Stomach (tissue), 8 donors: ENCODE measurements at regions not wholly inside any gene's neighbourhood (a gene's known extent, or its start where the extent isn't known, plus 50 kb on each side); places are given as distances from the start of the nearest gene placed in this dataset.

Experiments used
- DNase-seq, 2 donors: peaks; one replicate each; pipeline versions ENCODE4 v3.0.0 to v3.0.0-alpha.2; 2013 to 2019
- H3K27ac ChIP-seq, 5 donors: fragments of 200-600 bp in 4 of 5; sonication (generic) in 4 of 5; one replicate each; pipeline ENCODE4 v1.5.1; 2013 to 2019; ENCODE audit warnings: mild to moderate bottlenecking in 1 of 5, moderate library complexity in 1 of 5
- H3K27me3 ChIP-seq, 3 donors: fragments of 200-600 bp; sonication (generic); one replicate each; pipeline ENCODE4 v1.5.1; 2017 to 2019; ENCODE audit warnings: mixed run types in 1 of 3
- H3K36me3 ChIP-seq, 4 donors: fragments of 200-600 bp; sonication (generic); 1 replicate in 3 of 4; 2 replicates in 1 of 4; pipeline ENCODE4 v1.5.1; 2016 to 2019
- H3K4me1 ChIP-seq, 4 donors: fragments of 200-600 bp; sonication (generic); one replicate each; pipeline ENCODE4 v1.5.1; 2016 to 2019
- H3K4me3 ChIP-seq, 4 donors: fragments of 200-600 bp; sonication (generic) in 3 of 4; one replicate each; pipeline ENCODE4 v1.5.1; 2016 to 2019; ENCODE audit warnings: mild to moderate bottlenecking in 1 of 4
- H3K9me3 ChIP-seq, 4 donors: fragments of 200-600 bp; sonication (generic); one replicate each; pipeline ENCODE4 v1.5.1; 2016 to 2019
- CTCF ChIP-seq, 7 experiments: fragments of 450-650 bp in 4 of 7; fragments of 200-600 bp in 3 of 7; sonication (generic) in 3 of 7; IDR thresholded peaks; one replicate each; pipeline ENCODE4 v1.5.1; 2016 to 2019; ENCODE audit warnings: antibody characterized with exemption in 7 of 7, control low read depth in 2 of 7, mild to moderate bottlenecking in 1 of 7
- EP300 ChIP-seq: sonication (generic); formaldehyde crosslinking; IDR thresholded peaks from one replicate; pipeline ENCODE4 v1.6.1; 2017; ENCODE audit warnings: antibody characterized with exemption
- POLR2A ChIP-seq, 4 donors: fragments of 450-650 bp; IDR thresholded peaks; one replicate each; pipeline ENCODE4 v1.6.1; 2016; ENCODE audit warnings: antibody characterized with exemption in 4 of 4, control low read depth in 2 of 4, mild to moderate bottlenecking in 1 of 4, moderate library complexity in 1 of 4
- POLR2AphosphoS5 ChIP-seq, 3 donors: sonication (generic); formaldehyde crosslinking; IDR thresholded peaks; one replicate each; pipeline ENCODE4 v1.6.1; 2016; ENCODE audit warnings: antibody characterized with exemption in 3 of 3
- WGBS, 5 donors: extraction: QIAGEN DNeasy Blood & Tissue Kit in 3 of 5; methylation state at CpG; one replicate each; pipeline versions ENCODE4 v1.1.5 to v1.1.7; 2013 to 2018; 5-methylcytosine and 5-hydroxymethylcytosine counted together
- intact Hi-C: fragments of 100-400 bp; cut with DNase I; formaldehyde crosslinking; loops from one replicate; pipeline ENCODE4 v1.15.1; 2023; ENCODE audit warnings: low total_unique reads
- donor health status: healthy with polysubstance abuse.
- donor health status: Bipolar disorder and iron deficiency.
- donor health status: healthy.

GRCh38 chr2:114056294-114057143 is 166.6 kb downstream of the ACTR3 start:
- intact Hi-C loops, result no loop called here
- 74 to 79% (median 78%) methylated on average over 6 of the region's 6 CpGs for WGBS, 5 donors
- Histone ChIP-seq H3K4me1 (no peaks in the 10 kb centered on the region), H3K36me3 (no peaks in the 10 kb centered on the region), H3K9me3 (no peaks in the 10 kb centered on the region), H3K27me3 (no peaks in the 10 kb centered on the region), H3K4me3 (no peak overlapping the region), H3K27ac (no peak overlapping the region)
- TF ChIP-seq EP300 (no peak), POLR2AphosphoS5 (IDR thresholded peaks at IDR 0.05) (no peak), POLR2A (IDR thresholded peaks at IDR 0.05) (no peak), CTCF (IDR thresholded peaks at IDR 0.05) (no peak)
- no peak for DNase-seq

- intact Hi-C loops, result no loop called here
- Histone ChIP-seq H3K4me3 (no peak overlapping the region), H3K27ac (no peak overlapping the region), H3K4me1 (no peaks in the 10 kb centered on the region), H3K36me3 (no peaks in the 10 kb centered on the region), H3K27me3 (no peaks in the 10 kb centered on the region), H3K9me3 (no peaks in the 10 kb centered on the region)
- TF ChIP-seq POLR2AphosphoS5 (IDR thresholded peaks at IDR 0.05) (no peak), CTCF (IDR thresholded peaks at IDR 0.05) (no peak), POLR2A (IDR thresholded peaks at IDR 0.05) (no peak), EP300 (no peak)
- 81 to 87% (median 82%) methylated on average over 6 of the region's 6 CpGs for WGBS, 5 donors
- no peak for DNase-seq
Observed at GRCh38 chr2:114057638-114058037, 167.7 kb downstream of the ACTR3 start.

GRCh38 chr2:114061566-114062098 is 171.7 kb downstream of the ACTR3 start:
- 88 to 94% (median 91%) methylated on average over 5 of the region's 5 CpGs for WGBS, 5 donors
- intact Hi-C loops, result no loop called here
- TF ChIP-seq EP300 (no peak), CTCF (IDR thresholded peaks at IDR 0.05) (no peak), POLR2A (IDR thresholded peaks at IDR 0.05) (no peak), POLR2AphosphoS5 (IDR thresholded peaks at IDR 0.05) (no peak)

GRCh38 chr2:114063346-114063745 is 173.5 kb downstream of the ACTR3 start:
- Histone ChIP-seq H3K4me3 (no peak overlapping the region), H3K36me3 (no peaks in the 10 kb centered on the region), H3K9me3 (no peaks in the 10 kb centered on the region), H3K4me1 (no peaks in the 10 kb centered on the region), H3K27me3 (peaks cover 0 to 7% (median 0%) of the 10 kb centered on the region in 3 donors), H3K27ac (no peak overlapping the region)
- intact Hi-C loops, result no loop called here
- 83 to 89% (median 87%) methylated on average over 4 of the region's 4 CpGs for WGBS, 5 donors
- no peak for TF ChIP-seq CTCF (IDR thresholded peaks at IDR 0.05)
- no peak for TF ChIP-seq POLR2AphosphoS5 (IDR thresholded peaks at IDR 0.05)
- no peak for TF ChIP-seq EP300
- no peak for TF ChIP-seq POLR2A (IDR thresholded peaks at IDR 0.05)
- DNase-seq, result no peak

More at GRCh38 chr2:114061566-114062098, 171.7 kb downstream of the ACTR3 start:
- no peak for DNase-seq
- H3K36me3 ChIP-seq, result no peaks in the 10 kb centered on the region
- H3K4me1 ChIP-seq, result no peaks in the 10 kb centered on the region
- no peaks in the 10 kb centered on the region for H3K9me3 ChIP-seq
- no peak overlapping the region for H3K27ac ChIP-seq
- H3K27me3 ChIP-seq, result no peaks in the 10 kb centered on the region
- H3K4me3 ChIP-seq, result no peak overlapping the region
